Endothelial cell (in vitro differentiated cells): ENCODE measurements at regions not wholly inside any gene's neighbourhood (a gene's known extent, or its start where the extent isn't known, plus 50 kb on each side); places are given as distances from the start of the nearest gene placed in this dataset.

ENCODE experiments used
- DNase-seq: peaks from one replicate; pipeline ENCODE4 v3.0.0; 2021; ENCODE audit warnings: low spot score
- H3K27ac Mint-ChIP-seq: one replicate; pipeline ENCODE4 v1.8.0; 2021; ENCODE audit warnings: mixed read lengths, inconsistent platforms; ENCODE audit not compliant: unreplicated experiment
- H3K27me3 Mint-ChIP-seq: one replicate; pipeline ENCODE4 v1.8.0; 2021; ENCODE audit warnings: mild to moderate bottlenecking, moderate library complexity, mixed read lengths, inconsistent platforms; ENCODE audit not compliant: unreplicated experiment
- H3K36me3 Mint-ChIP-seq: one replicate; pipeline ENCODE4 v1.8.0; 2021; ENCODE audit warnings: mild to moderate bottlenecking, low read depth, mixed read lengths, inconsistent platforms; ENCODE audit not compliant: unreplicated experiment
- H3K4me1 Mint-ChIP-seq: one replicate; pipeline ENCODE4 v1.8.0; 2021; ENCODE audit warnings: mild to moderate bottlenecking, mixed read lengths, inconsistent platforms; ENCODE audit not compliant: unreplicated experiment
- H3K4me3 Mint-ChIP-seq: one replicate; pipeline ENCODE4 v1.8.0; 2021; ENCODE audit warnings: mild to moderate bottlenecking, mixed read lengths, inconsistent platforms; ENCODE audit not compliant: unreplicated experiment
- H3K9me3 Mint-ChIP-seq: one replicate; pipeline ENCODE4 v1.8.0; 2021; ENCODE audit warnings: mixed read lengths, inconsistent platforms; ENCODE audit not compliant: unreplicated experiment
- CTCF ChIP-seq: fragments of 200-600 bp; sonication (generic); IDR thresholded peaks from one replicate; pipeline ENCODE4 v1.5.0; 2021; ENCODE audit warnings: antibody characterized with exemption; ENCODE audit not compliant: unreplicated experiment

- Mint-ChIP-seq H3K36me3 (no peaks in the 10 kb centered on the region), H3K4me1 (peaks cover 29% of the 10 kb centered on the region), H3K27ac (no peak overlapping the region), H3K4me3 (no peak overlapping the region), H3K27me3 (no peaks in the 10 kb centered on the region), H3K9me3 (no peaks in the 10 kb centered on the region)
- DNase-seq = no peak
- TF ChIP-seq CTCF = no peak
These were observed 157.5 kb downstream of the DLEU7 start for GRCh38 chr13:50685956-50686355.

- H3K27me3 Mint-ChIP-seq = no peaks in the 10 kb centered on the region
- no peaks in the 10 kb centered on the region for H3K36me3 Mint-ChIP-seq
- DNase-seq = no peak
- no peak overlapping the region for H3K4me3 Mint-ChIP-seq
- H3K27ac Mint-ChIP-seq = no peak overlapping the region
- peaks cover 33% of the 10 kb centered on the region for H3K4me1 Mint-ChIP-seq
- H3K9me3 Mint-ChIP-seq = no peaks in the 10 kb centered on the region
- no peak for TF ChIP-seq CTCF
These were observed 156.9 kb downstream of the DLEU7 start for GRCh38 chr13:50686551-50686950.

GRCh38 chr13:50687545-50687944 lies 155.9 kb downstream of the DLEU7 start:
- no peak for DNase-seq
- Mint-ChIP-seq H3K27ac (no peak overlapping the region), H3K4me3 (no peak overlapping the region), H3K27me3 (no peaks in the 10 kb centered on the region), H3K4me1 (peaks cover 37% of the 10 kb centered on the region), H3K36me3 (no peaks in the 10 kb centered on the region), H3K9me3 (no peaks in the 10 kb centered on the region)
- no peak for TF ChIP-seq CTCF

GRCh38 chr13:50690006-50690405 lies 153.5 kb downstream of the DLEU7 start:
- Mint-ChIP-seq H3K36me3 (no peaks in the 10 kb centered on the region), H3K4me1 (peaks cover 23% of the 10 kb centered on the region), H3K4me3 (no peak overlapping the region), H3K9me3 (no peaks in the 10 kb centered on the region), H3K27ac (no peak overlapping the region), H3K27me3 (peaks cover 1% of the 10 kb centered on the region)
- DNase-seq = no peak
- TF ChIP-seq CTCF = no peak

- peaks cover 17% of the 10 kb centered on the region for H3K4me1 Mint-ChIP-seq
- no peak overlapping the region for H3K4me3 Mint-ChIP-seq
- no peak overlapping the region for H3K27ac Mint-ChIP-seq
- no peak for TF ChIP-seq CTCF
- H3K9me3 Mint-ChIP-seq = no peaks in the 10 kb centered on the region
- H3K27me3 Mint-ChIP-seq = peaks cover 1% of the 10 kb centered on the region
- no peak for DNase-seq
- H3K36me3 Mint-ChIP-seq = no peaks in the 10 kb centered on the region
These were observed 152.3 kb downstream of the DLEU7 start for GRCh38 chr13:50691176-50691680.
